K562 (cell line): ENCODE measurements at regions not wholly inside any gene's neighbourhood (a gene's known extent, or its start where the extent isn't known, plus 50 kb on each side); places are given as distances from the start of the nearest gene placed in this dataset.

Source experiments
- ARID1B ChIP-seq: fragments of 450-650 bp; IDR thresholded peaks from 2 replicates; pipeline ENCODE4 v1.6.1; 2016; ENCODE audit warnings: antibody characterized with exemption, mild to moderate bottlenecking, inconsistent platforms
- CTBP1 ChIP-seq: fragments of 450-650 bp; IDR thresholded peaks from 2 replicates; pipeline ENCODE4 v1.6.1; 2016; ENCODE audit warnings: borderline replicate concordance
- HDGF ChIP-seq: fragments of 450-650 bp; IDR thresholded peaks from 2 replicates; pipeline ENCODE4 v1.6.1; 2016
- MTA2 ChIP-seq: fragments of 450-650 bp; IDR thresholded peaks from 2 replicates; pipeline ENCODE4 v1.6.1; 2016; ENCODE audit warnings: low read depth
- NFE2 ChIP-seq: IDR thresholded peaks from 2 replicates; pipeline ENCODE4 v1.6.1; 2014; ENCODE audit warnings: antibody characterized with exemption, low read depth
- PBX2 ChIP-seq, 2 experiments: IDR thresholded peaks in 1 of 2; conservative IDR thresholded peaks in 1 of 2; 2 replicates each; pipeline ENCODE4 v1.6.1; 2016; ENCODE audit warnings: low read depth in 2 of 2, mild to moderate bottlenecking in 1 of 2, missing compliant biosample characterization in 1 of 2, missing genetic modification characterization in 1 of 2, moderate library complexity in 1 of 2
- PKNOX1 ChIP-seq: fragments of 450-650 bp; IDR thresholded peaks from 2 replicates; pipeline ENCODE4 v1.6.1; 2016
- SMARCA4 ChIP-seq: fragments of 450-650 bp; IDR thresholded peaks from 2 replicates; pipeline ENCODE4 v1.6.1; 2016
- SRF ChIP-seq, 2 experiments: fragments of 250-450, 450-650 bp in 1 of 2; sonication (Bioruptor Pico) in 1 of 2; sonication (generic) in 1 of 2; formaldehyde crosslinking; IDR thresholded peaks; 2 replicates each; pipeline versions ENCODE4 v1.5.0 to v1.5.1; 2020 to 2022; ENCODE audit warnings: mild to moderate bottlenecking in 1 of 2, missing genetic modification reagents in 1 of 2
- ZBTB17 ChIP-seq: fragments of 450-650 bp; formaldehyde crosslinking; IDR thresholded peaks from 2 replicates; pipeline ENCODE4 v1.4.0; 2020; ENCODE audit warnings: mild to moderate bottlenecking
- ZFX ChIP-seq: sonication (generic); formaldehyde crosslinking; IDR thresholded peaks from 2 replicates; pipeline ENCODE4 v1.8.0; 2022; ENCODE audit warnings: mild to moderate bottlenecking, missing genetic modification reagents, moderate library complexity

- TF ChIP-seq PBX2 (CRISPR knock-in tag; IDR thresholded peaks at IDR 0.05; ENCODE audit: low read depth) (peak; percentile 44; the same call in 1 of the 2 replicates), PBX2 (tag; conservative IDR thresholded peaks at IDR 0.05; ENCODE audit: low read depth) (peak; percentile 79), ARID1B (peak; percentile 64), SMARCA4 (0 out of 2 replicates have a peak, but pooled peaks have one; percentile 28), NFE2 (0 out of 2 replicates have a peak, but pooled peaks have one; percentile 8), ZFX (peak; percentile 38; the same call in 1 of the 2 replicates), HDGF (0 out of 2 replicates have a peak, but pooled peaks have one; percentile 43), PKNOX1 (peak; percentile 96), CTBP1 (0 out of 2 replicates have a peak, but pooled peaks have one; percentile 34), SRF (CRISPR knock-in tag; IDR thresholded peaks at IDR 0.05) (0 out of 4 replicates have a peak, but pooled peaks of 1 of the 2 experiments have one; percentile 22), MTA2 (peak; percentile 33; the same call in 1 of the 2 replicates), ZBTB17 (0 out of 2 replicates have a peak, but pooled peaks have one; percentile 41)
Observed at GRCh38 chr1:112821307-112822063, 106.4 kb upstream of the PPM1J start (continued).
